ENCODE measurements at regions not wholly inside any gene's neighbourhood (a gene's known extent, or its start where the extent isn't known, plus 50 kb on each side); places are given as distances from the start of the nearest gene placed in this dataset.

- TF ChIP-seq CTCF (conservative IDR thresholded peaks at IDR 0.05 in 1 of 2, IDR thresholded peaks at IDR 0.05 in 1 of 2; ENCODE audit: low read depth in 1 of 2, low read length in 2 of 2) = no peak
- TF ChIP-seq EZH2 (IDR thresholded peaks at IDR 0.05; ENCODE audit: low read length, missing control alignments) = no peak
Measured at GRCh38 chr2:155030296-155030695, 331.8 kb downstream of the KCNJ3 start.

Measured in fibroblast of lung (primary cell).